Mucosa of gallbladder (tissue), 1 donor: ENCODE measurements at regions not wholly inside any gene's neighbourhood (a gene's known extent, or its start where the extent isn't known, plus 50 kb on each side); places are given as distances from the start of the nearest gene placed in this dataset.

ENCODE experiments used
- DNase-seq: peaks from one replicate; pipeline ENCODE4 v3.0.0-alpha.2; 2020; ENCODE audit warnings: low spot score
- donor health status: DM: no; HTN: no; CAD: no.

DNA sequence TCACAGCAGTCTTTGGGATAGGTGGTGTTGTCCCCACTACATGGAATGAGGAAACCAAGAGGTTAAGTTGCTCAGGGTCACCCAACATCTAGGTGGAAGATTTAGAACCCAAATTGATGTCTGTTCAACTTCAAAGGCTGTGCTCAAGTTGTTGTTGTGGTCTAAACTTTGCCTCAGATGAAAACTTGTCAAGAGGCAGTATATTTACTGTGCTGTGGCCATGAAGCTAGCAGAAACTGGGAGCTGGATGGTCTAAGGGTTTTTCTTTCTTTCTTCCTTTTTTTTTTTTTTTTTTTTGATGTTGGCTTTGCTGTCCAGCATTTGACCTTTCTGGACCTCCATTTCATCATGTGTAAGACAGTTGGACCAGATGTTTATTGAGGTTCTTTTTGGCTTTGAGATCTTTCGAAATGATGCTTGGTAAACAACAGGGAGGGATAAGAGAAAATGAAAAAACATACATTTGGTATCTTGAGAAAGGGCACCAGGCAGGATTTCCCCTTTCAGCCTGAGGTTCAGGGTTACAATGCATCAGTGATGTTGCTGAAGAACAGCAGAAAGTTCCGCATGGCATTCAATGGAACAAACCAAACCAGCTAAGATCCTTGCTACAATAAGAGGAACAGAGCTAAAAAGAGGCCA is 166.2 kb upstream of the RPS6KA3 start:
- no peak for DNase-seq

DNA sequence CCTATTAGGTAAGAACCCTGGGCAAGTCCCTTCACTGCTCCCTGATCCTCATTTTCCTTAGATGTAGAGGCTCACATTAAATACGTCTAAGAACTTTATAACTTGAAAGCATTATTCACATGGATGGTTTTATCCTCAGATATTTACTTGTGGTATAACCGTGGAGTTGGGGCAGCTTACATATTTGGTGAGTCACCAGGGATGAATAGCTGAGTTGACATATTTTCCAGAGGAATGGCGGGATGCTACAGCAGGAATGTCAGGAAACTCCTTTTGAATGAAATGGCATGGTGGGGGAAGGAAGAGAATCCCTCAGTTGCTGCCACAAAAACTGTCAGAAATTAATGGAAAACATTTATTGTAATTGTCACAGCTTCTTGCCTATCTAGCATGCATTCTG is 165.3 kb upstream of the RPS6KA3 start:
- DNase-seq = no peak

DNA sequence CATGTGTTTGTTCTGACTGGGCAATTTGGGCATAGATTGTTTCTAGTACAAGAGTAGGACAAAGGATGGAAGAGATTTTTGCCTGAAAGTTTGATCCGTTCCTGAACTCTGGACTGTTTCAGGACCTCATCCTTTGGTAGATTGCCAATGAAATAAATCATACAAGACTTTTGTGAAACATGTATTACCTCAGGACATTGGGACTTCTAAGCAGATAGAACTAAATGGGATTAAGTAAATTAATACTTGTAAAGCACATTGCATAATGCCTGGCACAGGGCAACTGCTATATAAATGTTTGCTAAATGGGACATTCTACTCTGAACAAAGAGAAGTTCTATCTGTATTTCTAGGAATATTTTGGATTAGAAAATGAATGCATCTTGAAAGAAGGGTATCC is 164.8 kb upstream of the RPS6KA3 start:
- DNase-seq = no peak

DNA sequence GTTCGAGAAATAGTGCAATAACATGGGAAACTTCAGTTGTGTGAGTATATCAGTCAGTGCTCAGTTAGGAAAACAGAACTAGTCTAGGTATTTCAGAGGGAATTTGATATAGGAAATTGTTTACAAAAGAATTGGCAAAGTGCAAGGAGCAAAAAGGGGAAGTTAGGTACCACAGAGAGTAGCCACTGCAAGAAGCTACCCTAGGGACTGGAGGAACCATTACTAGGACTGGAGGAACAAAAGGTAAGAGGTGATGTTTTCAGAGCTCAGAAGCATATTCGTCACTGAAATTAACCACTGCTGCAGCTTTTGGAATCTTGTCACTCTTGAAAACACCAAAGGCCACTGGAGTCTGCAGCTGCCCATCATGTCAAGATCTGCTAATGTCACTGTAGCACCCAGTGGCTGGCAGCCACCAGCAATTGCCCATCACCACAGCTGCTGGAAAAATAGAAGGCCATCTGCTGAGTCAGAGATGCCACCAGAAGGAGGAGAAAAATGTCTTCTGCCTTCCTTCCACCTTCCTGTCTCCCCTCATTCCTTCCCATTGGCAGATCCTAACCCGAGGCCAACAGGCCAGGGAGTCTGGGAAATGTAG is 160.6 kb upstream of the RPS6KA3 start:
- no peak for DNase-seq

DNA sequence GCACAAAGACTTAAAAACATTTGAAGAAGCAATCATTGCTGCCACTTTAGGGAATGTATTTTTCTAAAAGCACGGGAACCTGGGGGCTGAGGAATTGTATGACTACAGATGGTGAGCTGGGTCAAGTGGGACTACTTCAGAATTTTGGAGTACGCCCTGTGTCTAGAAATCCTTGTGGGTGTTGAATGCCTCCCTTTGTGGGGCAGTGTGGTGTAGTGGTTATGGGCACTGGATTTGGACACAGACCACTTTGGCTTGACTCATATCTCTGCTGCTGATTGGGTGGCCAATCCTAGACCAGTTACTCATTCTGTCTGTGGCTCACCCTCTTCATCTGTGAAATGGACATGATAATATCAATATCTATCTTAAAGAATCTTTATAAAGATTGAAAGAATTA is 155.0 kb upstream of the RPS6KA3 start:
- DNase-seq = no peak

DNA sequence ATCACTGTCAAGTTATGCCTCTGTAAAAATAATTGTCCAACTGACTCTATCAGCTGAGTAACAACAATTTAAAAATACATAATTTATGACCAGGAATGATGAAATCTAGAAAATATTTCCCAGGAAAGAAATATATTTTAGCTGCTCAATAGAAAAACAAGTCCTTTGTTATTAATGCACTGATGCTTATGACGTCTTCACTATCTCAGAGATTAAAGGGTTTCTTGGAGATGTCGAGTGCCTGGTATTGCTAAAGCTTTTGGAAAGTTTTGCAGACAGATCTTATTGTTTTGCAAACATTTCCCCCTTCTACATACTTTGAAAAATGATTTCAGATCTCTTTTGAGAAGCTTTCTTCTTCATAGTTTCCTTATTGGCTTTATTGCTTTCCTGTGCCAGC is 154.6 kb upstream of the RPS6KA3 start:
- no peak for DNase-seq

DNA sequence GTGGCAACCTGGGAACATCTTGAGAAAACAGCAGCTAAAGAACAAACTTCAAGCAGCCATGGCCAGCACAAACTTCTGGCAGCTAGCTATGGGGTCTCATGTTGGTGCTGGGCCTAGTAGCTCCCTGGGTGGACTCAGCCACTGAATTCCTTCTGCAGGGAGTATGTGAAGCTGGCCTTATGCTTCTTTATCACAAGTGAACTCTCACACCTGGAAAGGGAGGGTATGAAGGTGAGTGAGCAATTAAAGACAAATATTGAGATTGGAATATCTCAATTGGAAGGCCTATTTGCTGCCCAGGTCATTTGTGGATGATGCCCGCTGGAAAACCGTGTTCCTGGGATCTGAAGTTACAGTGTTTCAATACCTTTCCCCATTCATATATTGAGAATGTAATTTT is 153.3 kb upstream of the RPS6KA3 start:
- DNase-seq = no peak

DNA sequence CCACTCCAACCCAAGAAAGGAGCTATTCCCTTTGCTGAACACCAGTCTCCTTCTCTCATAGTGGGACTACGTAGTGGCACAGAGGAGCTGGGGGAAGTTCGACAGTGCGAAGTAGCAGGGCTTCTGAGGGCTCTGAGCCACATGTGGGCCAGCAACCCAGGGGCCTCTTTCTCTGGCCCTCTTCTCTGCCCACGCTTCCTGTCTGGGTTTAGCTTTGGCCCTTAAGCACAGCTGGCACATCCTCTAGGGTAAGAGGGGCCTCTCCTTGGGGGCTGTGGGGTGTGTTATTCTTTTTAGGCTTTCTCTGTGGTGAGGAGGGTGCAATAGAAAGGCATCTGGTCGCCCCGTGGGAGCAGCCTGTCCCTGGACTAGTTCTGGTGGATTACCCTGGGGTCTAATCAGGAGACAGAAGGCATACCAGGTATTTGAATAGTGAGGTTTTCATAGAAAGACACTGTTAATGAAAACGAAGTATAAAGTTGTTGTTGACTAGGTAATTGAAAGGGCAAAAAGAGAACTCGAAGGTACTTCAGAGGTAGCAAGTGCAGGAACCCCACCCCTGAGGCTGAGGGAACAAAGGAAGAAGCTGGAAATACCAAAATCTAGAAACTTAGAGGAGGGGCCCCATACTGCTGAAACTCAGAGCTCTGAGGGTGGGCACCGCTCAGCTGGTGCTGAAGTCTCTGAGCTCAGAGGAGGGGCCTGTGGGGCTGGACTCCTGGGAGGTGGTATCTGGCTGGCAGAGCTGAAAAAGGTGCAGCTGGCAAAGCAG is 151.9 kb upstream of the RPS6KA3 start:
- DNase-seq = no peak

DNA sequence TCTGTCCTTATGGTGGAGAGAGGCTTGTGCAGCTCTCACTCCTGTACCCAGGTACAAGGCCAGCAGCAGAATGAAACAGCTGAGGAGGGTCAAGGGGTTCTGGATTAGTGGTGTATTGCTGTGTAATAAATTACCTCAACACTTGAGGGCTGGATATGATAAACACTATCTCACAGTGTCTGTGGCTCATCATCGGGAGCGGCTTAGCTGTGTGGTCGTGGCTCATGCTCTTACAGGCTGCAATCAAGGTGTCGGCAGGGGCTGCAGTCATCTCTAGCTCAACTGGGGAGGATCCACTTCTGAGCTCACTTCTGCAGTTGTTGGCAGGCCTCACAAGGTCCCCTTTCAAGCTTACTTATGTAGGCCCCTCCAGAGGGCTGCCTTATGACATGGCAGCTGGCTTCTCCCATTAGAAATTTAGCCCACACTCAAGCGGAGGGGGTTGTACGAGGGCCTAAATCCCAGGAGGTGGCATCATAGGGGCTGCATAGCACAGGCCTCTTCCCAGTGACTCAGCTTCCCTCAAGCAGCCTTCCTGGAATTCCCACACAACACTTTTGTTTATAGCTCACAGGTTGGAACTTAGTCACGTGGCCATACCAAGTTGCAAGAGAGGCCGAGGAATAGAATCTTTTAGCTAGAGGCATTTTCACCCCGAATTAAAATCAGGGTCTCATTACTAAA is 148.2 kb upstream of the RPS6KA3 start:
- DNase-seq = no peak

DNA sequence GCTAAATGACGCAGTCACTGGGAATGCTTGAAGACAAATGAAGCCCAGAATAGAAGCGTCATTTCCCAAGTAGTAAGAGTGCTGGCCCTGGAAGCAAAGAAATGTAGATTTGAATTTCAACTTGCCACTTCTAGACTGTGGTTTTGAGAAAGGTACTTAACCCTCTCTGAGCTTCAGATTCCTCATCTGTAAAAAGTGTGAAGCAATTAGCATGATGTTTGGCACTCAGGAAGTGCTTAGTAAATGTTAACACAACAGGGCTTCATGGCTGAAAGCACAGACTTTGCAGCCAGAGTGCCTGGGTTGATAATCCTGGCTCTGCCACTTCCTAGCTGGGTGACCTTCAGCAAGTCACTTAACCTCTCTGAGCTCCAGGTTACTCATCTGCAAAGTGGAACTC is 147.4 kb upstream of the RPS6KA3 start:
- DNase-seq = no peak

DNA sequence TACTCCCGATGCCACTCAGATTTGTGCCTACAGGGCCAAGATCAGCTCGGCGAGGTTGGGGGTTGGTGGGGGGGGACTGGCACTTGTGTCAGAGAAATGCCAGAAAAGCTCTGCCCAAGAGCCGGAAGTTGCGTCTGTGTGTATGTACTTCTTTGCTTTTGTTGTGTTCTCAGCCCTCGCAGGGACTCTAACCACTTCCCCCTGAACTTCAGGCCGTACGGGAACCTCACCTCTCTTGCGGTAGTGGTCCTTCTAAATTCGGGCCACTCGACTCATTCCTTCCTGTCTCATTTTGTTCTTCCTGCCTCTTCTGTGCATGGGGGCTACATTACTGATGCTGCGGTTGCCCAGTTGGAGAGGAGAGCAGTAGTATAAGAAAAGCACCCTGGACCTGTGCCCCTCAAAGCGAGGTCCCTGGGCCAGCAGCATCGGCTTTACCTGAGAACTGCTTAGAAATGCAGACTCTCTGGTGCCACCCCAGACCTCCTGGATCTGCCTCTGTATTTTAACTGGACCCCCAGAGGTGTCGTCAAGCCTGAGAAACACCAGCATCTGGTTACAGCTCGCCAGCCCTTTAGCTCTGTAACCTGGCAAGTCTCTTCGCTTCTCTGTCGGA is 146.3 kb upstream of the RPS6KA3 start:
- DNase-seq = peak; percentile 29

DNA sequence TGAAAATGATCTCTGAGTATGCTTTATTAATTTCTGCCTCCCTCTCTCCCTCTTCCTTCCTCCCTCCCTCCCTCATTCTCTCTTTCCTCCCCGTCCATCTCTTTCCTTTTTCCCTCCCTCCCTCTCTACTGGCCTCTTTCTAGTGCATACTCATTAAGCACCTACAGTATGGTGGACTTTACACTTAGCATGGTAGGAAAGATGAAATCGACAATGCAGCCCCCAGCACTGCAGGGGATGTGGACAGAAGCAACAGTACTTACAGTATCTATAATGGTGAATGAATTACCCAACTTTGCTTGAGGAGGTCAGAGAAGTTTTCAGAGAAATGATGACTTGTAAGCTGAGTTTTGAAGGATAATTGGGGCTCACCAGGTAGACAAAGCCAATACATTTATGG is 143.8 kb upstream of the RPS6KA3 start:
- no peak for DNase-seq

DNA sequence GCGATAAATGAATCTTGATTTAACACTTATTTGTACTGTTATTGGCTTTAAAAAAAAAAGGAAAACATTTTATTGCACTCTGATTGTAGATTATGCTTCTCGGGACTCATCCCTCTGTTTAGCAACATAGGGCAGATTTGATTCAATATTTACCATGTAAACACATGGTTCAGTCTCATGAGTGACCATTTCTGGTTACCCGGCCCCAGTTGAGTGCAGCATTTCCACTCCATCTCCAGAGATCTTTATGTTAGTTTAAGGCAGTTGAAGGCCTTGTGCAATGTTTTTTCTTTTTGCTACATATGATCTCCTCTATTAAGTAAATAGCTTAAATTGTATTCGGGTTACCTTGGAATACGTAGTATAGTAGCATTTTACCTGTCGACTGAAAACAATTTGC is 143.3 kb upstream of the RPS6KA3 start:
- no peak for DNase-seq

DNA sequence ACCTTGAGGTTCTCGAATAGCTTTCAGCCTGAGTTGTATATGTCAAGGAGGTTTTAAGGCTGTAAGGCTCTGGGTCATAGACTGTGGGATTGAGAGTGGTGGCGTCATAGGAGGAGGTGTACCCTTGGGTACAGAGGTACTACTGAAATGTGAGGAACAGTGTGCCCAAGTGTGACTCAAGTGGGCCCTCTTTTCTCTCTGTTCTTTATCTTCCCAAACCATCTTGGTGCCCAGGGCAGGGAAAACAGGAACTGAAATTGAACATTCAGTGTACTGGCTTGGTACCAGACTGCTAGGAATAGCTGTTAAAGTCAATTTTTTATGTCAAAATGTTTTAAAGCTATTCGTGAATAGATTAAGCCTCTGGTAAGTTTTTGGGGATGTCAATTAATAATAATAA is 136.2 kb upstream of the RPS6KA3 start:
- DNase-seq = no peak

DNA sequence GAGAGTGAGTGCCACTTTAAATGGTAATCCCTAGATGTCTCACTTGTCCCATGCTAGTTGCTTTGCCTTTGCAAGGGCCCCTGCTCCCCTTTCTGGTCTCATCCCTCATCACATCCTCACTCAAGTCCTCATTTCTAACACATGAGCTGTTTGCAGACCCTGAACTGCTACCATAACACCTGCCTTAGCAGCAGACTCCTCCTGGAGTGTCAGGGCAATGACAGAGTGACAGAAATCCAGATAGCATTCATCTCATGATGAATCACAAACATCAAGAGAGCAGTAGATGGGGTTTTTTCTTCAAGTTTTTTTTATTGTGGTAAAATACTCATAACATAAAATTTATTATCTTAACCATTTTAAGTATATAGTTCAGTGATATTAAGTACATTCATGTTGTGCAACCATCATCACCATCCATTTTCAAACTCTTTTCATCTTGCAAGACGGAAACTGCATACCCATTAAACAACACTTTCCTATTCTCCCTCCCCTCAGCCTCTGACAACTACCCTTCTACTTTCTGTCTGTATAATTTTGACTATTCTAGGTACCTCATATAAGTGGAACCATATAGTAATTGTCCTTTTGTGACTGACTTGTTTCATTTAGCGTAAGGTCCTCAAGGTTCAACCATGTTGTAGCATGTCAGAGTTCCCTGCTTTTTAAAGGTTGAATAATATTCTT is 133.2 kb upstream of the RPS6KA3 start:
- no peak for DNase-seq

DNA sequence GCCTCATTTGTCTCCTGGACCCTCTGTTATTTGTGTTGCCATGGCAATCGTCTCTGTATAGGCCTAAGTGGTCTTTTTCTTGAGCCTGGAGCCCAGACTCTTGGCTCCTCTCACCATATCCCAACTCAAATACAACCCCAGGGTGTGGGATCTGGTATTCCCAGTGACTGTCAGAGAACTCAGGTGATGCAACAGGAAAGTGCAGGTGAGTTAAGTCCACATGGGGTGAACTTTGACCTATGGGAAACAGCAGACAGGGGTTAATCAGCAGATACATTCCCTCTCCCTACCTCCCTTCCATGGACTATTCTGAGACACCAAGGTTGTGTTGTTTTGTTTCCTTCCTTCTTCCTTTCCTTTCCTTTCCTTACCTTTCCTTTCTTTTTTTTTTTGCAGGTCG is 130.9 kb upstream of the RPS6KA3 start:
- DNase-seq = no peak

DNA sequence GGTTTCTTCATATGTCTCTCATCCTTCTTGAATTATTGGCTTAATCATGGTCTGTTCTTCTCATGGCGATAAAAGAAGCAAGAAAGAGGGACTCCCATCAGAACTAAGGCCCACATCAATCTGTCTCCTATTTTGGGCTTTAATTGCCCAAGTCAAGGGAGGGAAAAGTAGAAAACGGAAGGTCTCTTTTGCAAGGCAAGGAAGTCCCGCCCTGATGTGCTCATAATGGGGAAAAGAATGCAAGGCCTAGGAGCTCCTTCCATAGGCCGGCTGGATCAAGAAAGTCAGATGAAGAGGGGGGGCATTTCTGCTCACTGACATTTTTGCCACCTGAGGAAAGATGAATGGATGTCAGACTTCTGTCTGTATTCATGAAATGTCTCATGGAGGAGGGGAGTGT is 127.7 kb upstream of the RPS6KA3 start:
- no peak for DNase-seq

DNA sequence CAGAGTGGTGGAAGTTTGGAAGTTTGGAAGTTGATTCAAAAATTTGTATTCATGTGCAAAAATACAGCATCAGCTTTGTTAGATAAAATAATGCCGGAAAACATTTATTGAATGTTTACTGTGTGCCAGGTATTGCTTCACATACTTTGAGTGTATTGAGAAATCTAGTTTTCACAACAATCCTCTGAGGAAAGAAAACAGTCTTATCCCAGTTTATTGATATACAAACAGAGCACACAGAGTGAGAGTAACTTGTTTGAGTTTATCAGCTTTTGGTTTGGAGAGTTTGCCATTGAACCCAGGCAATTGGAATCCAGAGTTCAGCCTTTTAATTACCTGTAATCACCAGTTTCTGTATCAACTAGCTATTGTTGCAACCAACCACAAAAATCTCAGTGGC is 127.2 kb upstream of the RPS6KA3 start:
- DNase-seq = no peak

DNA sequence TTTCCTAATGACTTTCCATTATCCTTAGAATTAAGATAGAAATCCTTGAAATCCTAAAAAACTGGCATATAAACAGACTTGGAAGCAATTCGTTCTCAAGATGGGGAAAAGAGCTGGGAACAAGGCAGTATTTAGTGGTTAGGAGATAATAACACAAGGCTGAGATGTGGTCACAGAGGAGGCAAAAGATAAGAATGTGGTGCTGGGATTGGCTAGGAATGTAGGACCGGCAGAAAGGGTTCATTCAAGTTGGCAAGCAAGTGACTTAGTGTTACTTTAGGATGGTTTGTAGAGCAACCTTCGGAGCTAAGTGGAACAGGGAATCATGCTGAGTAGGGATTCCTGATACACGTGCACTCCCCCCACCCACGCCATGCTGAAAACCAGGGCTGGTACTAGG is 121.9 kb upstream of the RPS6KA3 start:
- no peak for DNase-seq

DNA sequence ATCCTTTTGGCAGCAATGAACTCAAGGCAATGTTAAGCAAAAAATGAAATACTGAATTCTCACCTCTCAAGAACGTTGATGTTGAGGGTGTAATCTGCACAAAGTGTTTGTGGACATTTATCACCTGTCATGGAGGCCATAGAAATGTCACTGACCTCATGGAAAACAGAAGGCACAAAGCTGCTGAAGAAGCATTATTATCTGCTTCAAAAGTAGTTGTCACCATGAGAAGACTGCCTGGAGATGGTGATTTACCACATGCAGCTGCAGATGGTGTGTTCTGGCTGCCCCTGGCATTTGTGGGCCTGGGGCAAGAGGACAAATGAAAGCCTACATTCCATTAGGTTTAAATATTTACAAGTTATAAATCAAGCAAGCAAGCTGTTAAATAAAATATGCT is 116.8 kb upstream of the RPS6KA3 start:
- DNase-seq = no peak

DNA sequence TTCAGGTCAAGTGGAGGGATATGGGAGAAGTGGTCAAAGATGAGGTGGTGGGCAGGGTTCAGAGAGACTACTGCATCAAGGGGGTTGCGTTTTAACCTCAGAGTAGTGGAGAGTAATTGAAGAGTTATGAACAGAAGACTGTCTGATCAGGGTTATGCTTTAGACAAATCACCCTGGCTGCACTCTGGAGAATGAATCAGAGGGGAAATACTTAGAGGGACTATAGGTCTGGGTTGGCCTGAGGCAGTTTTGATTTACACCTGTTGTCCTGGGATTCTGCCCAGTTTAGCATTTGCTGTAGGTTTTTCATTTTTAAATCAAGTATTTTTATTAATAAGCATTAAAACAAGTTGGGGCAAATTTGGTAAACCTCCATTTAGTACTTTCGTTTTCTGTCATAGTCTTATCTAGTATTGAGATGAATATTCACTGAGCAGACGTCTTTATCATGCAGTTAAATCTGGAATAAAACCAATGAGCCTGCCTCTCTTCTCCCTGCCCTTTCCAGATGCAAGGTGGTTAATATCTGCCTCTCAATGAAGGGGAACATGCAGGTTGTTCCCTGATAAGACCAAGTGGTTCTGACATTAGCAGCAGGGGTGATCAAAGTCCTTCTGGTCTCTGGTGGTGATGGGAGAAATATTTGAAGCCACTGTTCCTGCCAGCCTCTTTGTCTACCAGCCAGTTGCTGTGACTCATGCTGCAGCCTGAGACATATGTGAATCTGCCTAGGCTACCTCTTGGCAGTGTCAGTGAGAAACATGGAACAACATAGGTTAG is 116.0 kb upstream of the RPS6KA3 start:
- DNase-seq = peak; percentile 56
